ENCODE measurements at regions not wholly inside any gene's neighbourhood (a gene's known extent, or its start where the extent isn't known, plus 50 kb on each side); places are given as distances from the start of the nearest gene placed in this dataset.

DNA sequence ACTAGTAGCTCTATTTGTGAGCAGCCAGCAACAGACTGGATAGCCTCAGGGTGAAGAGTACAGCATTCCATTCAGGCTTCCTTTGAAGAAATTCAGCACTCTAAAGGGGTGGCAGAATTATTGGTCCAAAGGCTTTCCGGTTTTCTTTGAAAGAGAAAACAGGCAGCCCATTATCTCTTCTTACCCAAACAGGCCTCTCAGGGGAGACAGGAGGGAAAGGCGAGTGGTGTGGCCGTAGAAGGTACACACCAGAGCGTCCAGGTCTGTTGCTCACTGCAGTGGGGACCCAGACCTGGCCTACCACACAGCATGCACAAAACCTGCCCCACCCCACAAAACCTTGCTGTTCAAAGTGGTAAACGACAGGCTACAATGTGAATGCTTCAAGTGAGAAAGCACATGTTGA, 83.3 kb downstream of the ZNF608 start:
- DNase-seq: no peak

DNA sequence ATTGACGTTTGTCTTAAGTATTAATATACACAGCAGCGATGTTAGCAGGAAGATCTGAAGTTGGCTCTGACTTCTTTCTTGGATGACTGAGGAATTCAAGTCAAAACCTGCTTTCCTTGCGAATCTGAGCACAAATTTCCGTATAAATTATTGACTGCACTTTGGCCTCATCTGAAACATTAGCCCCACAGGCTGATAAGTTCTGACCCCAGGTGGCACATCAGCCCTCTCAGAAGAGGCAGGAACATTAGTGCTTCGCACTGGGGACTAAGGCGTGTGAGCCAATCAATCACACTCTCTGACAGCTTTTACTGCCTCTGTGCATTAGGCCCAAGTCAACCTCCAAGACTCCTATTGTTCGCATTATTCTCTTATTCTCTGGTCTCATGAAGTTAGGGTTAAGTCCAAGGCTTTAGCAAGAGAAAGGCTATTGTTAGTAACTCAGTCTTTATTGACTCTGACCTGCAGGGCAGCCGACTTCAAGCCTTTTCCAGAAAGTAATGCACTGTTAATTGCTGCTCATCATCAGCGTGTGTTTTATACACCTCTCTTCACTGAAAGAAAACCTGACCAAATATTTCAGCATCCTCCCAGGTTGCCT, 84.2 kb downstream of the ZNF608 start:
- no peak for DNase-seq

DNA sequence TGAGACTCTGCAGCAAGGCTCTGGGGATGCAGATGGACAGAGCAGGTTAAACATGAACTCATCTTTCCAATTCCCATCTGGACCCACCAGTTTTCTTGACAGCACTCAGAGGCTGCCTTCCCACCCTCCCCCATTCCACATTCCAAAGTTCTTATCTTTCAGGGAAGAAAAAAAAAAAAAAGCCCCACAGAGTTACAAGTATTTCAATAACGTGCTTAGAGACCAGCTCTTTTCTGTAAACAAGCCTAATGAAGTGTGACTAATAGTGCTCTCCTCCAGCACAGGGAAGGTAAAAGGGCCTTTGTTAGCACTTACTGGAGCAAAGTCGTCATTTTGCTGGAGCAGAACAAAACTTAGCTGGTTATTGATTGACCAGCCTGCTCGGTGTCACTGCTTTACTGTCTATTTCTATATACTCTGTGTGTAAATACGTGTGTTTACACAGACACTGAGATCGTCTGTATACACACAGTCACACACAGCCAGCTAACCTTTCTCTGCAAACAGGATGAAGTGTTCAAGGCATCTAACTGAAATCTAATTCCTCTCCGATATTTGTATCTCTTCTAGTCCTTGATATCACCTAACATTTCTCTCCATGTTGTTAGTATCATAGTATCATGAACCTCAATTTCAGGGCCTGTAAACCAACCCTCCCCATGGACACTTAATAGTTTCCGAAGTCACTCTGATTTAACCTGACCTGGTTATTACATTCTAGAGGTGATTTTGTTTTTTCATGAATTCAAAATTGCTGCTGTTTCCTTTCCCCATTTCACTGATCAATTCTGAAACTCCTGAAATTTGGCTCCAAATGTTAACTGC, 84.9 kb downstream of the ZNF608 start:
- no peak for DNase-seq

DNA sequence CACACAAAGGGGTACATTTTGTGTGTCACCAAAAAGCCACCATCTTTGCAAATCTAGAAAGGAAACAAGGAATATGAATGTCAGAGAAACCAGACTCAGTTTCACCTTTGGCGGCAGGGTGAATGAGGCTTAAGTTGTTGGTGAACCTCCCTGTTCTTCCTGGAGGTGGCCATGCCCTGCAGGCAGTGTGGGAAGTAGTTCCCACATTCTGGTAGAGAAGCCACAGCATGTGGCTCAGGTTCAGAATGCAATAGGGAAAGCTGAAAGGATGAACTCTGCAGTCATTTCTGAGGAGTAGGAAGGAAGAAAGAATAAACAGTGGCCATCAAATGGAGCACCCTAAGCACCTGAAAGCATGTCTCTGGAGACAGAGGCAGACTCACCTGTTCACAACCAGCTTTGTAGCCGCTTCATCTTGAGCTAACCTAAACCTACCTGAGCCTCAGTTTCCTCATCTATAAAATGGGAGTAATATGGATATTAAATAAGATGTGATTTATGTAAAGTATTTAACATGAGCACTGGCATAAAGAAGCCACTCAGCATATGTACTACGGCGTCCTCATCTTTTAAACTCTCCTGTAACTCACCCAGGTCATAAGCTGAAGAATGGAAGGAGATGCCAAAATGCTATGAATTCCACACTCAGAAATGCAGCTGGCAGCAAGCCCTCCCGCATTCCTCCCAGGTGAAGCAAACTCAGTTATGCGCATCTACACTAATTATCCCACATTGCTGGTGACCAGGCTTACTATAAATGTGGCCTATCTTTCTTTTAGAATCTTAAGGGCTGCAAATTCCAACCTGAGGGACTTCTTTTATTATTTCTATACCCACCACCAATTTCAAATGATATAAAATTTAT, 86.0 kb downstream of the ZNF608 start:
- DNase-seq: no peak

DNA sequence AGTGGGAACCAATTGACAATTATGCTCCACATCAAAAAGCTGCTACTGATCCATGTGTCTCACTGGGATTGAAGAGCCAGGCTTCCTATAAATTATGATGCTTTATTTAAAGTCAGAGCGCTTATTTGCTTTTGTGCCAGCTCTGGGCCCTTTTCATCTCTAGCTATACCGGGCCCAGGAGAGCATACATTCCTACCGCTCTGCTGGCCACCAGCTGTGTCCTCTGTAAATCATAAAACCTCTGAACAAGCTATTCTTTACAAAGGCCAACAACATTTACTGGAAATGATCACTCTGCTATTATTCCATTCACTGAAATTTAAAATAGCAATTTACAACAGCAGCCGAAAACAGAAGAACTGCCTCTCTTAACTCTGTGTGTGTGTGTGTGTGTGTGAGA, 86.6 kb downstream of the ZNF608 start:
- DNase-seq: no peak

DNA sequence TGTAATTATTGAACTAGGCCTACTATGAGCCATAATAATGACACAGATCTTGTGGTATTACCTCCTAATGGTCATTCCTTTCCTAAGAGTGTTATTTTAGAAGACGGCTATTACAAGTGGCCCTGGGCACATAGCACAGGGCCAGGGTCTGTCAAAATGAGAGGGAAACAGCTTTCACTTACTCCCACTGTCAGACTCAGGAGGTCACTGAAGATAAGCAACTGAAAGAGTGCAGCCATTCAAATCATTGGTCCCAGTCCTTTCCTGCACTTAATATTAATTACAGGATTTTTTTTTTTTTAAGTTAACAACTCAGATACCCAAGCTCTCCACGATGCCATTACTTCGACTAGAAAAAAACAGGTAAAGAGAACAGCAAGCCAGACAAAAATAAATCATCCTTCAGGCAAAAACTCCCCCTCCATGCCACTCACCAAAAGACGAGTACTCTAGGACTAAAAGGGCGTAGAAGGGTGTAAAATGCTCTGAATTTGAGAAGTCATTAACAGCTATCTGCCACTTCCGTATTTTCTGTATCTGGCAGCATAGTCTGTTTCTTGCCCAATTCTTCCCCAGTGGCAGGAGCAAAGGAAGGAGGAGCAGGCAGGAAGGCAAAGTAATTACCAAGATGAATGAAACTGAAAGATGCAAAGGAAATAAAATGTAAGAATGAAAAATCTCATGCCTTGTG, 87.4 kb downstream of the ZNF608 start:
- DNase-seq: no peak

DNA sequence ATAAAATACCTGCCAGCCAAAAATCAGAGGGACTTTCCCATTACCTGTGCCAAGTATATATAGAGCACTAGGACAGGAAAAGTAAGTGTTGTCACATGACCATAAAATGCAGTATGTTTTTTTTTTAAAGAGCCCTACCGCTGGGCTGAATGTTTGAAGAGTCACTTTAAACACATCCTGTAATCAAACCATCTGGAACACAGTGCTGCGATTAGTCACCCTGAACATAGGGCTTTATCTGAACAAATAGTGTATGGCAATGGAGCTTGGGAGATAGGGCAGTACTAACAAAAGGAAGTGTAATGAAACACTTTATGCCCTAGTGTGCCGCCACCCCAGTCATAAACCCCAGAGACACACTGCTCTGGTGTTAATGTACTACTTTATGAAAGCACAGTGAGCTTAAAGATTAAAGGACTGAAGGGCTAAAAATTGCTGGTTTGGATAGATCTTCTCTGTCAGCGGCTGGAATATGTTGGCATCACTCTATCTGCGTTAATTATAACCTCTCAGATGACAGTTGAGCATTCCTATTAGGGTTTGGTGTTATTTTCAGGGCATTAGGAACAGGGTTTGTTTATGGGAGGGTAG, 90.4 kb downstream of the ZNF608 start:
- no peak for DNase-seq

DNA sequence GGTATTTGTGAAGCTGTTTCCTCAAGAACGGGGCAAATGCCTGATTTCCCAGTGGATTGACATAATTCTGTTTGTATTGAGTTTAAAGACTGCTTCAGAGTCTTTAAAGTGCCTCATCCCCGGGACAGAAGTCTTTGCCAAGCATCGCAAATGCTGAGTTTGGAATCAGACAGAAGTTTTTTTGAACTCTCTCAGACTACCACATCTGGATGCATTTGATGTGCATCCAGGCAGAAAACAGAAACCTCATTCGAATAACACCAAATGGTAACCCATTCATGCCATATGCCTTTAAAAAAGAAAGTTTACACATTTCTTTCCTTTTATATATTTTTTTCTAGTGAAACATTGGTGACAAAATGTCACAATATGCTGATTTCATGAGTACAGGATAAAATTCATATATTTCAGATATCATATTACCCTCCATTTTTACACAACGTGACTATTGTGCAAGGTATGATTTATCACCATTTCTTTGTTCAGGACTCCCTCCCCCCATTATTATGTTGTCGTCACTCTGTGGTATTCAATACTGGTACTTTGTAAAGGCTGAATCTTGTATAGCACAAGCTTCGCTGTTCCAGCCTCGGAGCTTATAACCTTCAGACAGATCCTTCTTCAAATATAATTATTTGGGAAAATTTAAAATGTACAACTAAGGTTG, 91.1 kb downstream of the ZNF608 start:
- DNase-seq: no peak

DNA sequence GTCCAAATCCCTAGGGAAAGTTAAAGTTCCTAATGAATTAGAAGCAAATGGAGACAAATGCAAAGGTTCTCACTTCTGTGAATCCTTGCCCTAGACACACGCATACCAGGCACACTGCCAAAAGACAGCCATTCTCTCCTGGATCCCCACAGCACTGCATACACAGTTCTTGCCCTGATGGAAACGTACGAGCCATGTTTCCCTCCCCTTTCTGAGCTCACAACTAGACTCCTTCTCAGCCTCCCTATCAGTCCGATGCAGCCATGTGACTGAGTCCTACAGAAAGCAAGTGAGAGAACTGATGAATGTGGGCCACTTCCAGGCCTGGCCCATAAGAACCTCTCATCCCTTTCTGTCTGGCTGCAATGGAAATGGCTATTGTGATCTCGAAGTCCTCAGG, 92.0 kb downstream of the ZNF608 start:
- no peak for DNase-seq

DNA sequence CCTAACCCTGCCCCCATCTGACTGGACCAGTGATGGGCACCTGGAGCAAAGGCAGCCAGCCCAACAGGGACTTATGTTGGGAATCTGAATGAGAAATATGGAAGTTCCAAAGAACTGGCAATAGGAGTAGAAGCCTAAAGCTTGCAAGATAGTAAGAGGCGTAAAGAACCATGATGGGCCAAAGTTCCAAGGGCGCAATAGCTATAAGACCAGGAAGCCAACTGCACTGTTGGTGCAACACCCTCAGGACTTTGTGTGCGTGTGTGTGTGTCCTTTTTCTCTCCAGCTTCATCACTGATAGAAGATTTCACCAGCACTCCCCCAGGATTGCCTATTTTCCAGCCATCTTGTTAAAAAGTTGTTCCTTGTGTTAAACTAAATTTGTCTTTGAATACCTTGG, 92.8 kb downstream of the ZNF608 start:
- no peak for DNase-seq

DNA sequence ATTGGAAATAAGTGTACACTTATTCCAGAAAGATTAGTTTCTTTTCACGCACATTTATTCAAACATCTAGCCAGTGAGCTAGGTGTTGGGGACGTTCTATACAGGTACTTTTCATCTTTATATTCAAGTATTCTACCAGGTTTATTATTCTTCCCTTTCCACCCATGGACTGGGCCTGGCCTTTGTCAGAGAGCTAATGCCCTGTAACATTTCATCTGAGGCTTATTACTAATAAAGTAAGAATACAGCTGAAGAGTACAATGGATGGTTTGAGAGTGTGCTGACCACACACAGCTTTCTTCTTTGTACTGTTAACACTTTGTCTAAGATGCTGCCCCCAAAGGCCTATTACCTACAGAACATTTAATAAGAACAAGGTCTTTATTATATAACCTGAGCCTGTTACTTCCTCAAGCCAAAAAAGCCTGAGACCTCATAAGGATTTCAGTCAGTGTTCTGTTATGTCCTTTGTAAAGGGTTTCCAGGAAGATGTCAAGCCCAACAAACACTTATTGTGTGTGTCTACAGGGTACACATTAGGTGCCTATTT, 93.5 kb downstream of the ZNF608 start:
- no peak for DNase-seq

DNA sequence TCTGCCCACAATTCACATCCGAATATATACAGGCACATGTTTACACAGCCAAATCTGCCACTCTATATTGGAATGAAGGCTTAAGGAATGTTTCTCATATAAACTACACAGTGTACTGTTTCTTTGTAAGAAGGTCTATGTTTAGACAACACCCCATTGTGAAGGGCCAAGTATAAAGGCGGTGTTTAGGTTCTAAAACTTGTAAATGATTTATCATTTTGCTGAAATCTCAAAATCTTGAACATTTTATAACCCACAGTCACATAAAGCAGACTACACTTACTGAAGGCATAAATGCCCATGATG, 94.0 kb downstream of the ZNF608 start:
- DNase-seq: no peak

DNA sequence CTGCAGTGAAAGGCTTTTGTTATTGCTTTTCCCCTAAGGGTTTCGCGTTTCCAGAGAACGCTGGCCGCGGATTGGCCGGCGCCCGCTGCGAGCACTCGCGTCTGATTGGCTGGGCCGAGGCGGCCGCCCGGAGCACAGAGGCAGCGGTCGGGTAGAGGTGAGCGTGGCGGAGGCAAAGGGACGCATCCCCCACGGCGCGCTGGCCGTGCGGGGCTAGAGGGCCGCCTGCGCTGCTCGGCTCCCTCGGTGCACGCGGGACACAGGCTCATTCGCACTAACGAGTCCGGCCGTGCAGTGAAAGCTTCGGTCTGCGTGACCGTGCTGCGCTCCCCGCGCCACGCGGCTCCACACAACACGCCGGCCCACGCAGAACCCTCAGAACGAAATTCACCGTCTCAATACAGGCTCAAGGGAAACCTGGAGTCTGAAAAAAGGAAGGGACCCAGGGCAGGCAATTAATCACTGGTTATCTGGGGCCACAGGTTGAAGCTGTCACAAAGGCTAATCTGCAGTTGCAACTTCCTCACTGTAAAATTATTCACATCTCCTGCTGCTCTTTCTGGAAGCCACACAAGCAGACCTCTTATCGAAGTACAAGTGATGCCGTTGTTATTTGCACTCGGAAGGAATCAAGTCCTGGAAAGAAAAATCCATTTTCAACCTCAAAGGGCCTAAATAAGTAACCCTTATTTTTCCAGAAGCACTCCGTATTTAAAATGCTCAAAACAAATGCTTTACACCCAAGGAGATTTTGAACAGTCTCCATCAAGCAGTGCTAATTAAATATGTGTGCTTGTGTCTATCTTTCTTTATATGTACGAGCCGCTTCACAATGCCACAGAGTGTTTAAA, 94.6 kb downstream of the ZNF608 start:
- peak; percentile 48 for DNase-seq

DNA sequence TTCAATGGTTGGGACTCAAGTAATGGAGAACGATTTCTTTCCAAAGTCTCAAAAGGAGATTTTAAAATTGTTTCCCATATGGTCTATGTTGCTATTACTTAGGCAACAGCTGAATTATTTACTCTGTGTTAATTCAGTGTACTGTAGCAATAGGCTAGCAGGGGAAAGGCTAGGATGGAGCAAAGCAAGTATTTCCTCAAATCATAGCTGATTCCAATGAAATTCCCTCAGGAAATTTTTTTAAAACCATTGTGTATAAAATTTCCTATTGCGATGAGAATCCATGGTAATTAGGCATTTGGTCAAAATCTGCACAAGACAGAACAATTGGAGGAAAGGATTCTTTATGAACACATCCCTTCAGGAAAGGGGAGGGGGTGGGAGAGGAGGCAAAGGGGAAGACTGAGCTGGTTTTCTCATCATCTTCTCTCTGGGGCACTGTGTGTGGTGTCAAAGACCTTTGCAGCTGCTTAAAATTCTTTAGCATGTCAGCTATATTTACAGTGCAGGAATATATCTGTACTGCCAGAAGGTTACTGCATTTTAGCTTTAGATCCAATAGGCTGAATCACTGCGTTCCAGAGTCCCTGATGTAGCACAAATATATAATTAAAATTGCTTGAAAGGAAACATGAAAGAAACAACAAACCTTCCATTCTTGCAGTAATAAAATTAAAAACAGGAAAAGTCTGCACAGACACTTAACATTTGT, 95.3 kb downstream of the ZNF608 start:
- no peak for DNase-seq

DNA sequence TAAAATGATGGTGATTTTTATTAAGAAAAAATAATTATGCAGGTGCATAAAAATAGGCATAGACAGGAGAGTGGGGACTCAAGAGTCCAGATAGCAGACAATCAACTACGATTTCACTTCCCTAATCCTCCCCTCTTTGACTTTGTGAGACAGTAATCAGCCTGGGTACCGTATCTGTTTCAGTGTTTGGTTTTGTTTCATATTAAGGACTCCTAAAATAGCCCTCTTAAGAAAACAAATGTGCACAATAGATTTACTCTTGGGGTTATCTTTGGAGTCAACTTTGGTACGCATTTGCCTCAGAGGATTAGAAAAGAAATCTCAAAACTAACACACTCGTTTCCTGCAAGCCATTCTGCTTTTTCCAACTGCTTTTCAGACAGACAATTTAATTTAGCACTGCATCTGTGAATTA, 96.3 kb downstream of the ZNF608 start:
- no peak for DNase-seq

DNA sequence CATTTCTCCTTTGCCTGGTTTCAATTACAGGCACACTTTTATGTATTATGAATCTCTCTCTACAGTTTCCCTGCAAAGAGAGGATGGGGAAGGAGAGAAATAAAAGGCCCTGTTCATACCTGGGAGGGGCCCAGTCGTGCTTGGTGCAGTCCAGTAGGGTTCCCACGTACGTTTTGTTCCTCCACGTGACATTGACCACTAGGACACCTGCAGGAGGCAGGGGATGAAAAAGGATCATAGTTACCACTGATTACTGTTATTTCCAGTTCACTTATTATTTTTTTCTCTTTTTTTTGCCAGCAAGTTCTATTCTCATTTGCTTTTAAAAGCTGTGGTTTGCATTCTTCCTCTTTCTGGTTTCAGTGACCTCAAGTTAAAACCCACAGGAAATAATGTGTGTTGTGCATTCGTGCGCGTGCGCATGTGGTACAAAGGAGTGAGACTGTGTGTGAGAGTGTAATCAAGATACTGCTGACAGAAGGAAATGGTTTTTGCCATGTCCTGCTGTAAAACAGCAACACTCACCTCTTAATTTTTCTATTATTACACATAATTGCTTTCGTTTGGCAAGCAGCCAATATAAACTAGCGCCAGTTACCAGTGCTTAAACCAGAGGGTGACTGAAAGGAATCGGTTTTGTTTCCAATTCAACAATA, 96.8 kb downstream of the ZNF608 start:
- DNase-seq: peak; percentile 42

DNA sequence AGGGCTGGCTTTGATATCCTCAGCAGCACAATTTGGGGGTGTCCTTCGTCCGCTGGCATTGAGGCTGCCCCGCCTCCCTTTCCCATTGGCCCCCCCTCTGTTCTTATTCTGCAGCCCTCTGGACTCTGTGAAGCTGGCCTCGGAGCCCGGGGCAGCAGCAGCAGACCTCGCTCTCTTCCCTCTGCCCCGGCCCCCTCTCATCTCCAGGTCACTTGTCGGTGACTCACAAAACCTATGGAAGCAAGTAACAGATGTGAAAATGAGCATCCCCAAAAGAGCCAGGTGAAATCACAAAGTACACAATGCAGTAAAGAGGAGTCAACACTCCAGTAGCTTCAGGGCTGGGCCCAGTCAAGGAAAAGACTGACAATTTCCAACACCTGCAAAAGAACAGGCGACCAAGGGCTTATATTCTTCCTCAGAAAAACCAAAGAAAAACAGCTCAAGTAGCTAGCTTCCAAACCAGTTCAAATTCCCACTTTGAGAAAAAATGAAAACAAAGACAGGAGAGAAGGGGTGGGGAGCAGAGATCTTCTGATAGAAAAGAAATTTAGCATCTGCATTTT, 97.5 kb downstream of the ZNF608 start:
- DNase-seq: no peak

DNA sequence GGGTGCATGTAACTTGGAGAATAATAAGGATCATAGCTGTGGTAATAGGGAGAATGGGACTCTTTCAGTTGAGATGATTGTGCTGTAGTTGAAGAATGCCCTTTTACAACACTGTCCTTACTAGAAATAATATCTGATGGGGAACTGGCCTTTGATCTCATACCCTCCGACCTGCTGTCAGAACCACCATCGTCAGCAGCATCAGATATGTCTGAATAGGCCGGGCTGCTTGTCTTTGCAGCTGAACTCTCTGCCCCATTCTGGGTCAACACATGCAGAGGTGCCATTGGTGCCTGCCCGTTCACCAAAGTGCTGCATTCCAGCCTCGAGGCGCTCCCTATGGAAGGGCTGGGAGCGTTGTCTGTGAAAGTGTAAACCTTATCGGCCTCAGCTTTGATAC, 99.1 kb downstream of the ZNF608 start:
- no peak for DNase-seq

DNA sequence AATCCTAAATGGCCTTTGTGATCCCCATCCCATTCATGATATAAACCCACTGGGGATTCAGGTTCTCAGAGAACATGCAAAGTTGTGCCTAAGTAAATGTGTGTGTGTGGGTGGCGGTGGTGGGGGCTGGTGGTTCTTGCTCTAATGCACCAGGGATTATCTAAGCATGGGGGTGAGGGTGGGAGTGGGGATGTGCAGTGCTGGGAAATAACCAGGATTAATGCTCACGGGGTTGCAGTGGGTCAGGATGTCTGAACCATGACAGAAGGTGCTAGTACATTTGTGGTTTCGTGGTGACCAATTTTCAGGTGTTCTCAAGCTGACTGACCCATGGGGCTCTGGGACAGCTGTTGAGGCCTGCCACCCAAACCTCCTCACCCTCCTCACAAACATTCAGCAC, 101.0 kb downstream of the ZNF608 start:
- DNase-seq: no peak
